Upper lobe of right lung (tissue), 1 donor: ENCODE measurements at regions not wholly inside any gene's neighbourhood (a gene's known extent, or its start where the extent isn't known, plus 50 kb on each side); places are given as distances from the start of the nearest gene placed in this dataset.
"Not testable (repeated sequence)": the region's sequence is repeated elsewhere in the genome, so short reads cannot be mapped to it uniquely, and the experiment has no call there.

Experiments
- ATAC-seq: fragments of 200-7000 bp; cut with Tn5 transposase; one replicate; pipeline ENCODE4 v1.9.1; 2020; ENCODE audit warnings: mild to moderate bottlenecking, moderate library complexity
- DNase-seq: peaks from one replicate; pipeline ENCODE4 v3.0.0-alpha.2; 2020
- H3K27ac ChIP-seq: fragments of 200-600 bp; one replicate; pipeline ENCODE4 v1.8.0; 2022
- H3K27me3 ChIP-seq: fragments of 200-600 bp; one replicate; pipeline ENCODE4 v1.8.0; 2022; ENCODE audit warnings: mild to moderate bottlenecking
- H3K36me3 ChIP-seq: fragments of 200-600 bp; one replicate; pipeline ENCODE4 v1.8.0; 2022
- H3K4me1 ChIP-seq: fragments of 200-600 bp; one replicate; pipeline ENCODE4 v1.8.0; 2022
- H3K4me3 ChIP-seq: fragments of 200-600 bp; one replicate; pipeline ENCODE4 v1.8.0; 2022; ENCODE audit warnings: mild to moderate bottlenecking
- H3K9me3 ChIP-seq: fragments of 200-600 bp; one replicate; pipeline ENCODE4 v1.8.0; 2022
- CTCF ChIP-seq: fragments of 200-600 bp; IDR thresholded peaks from one replicate; pipeline ENCODE4 v1.8.0; 2022; ENCODE audit warnings: antibody characterized with exemption
- intact Hi-C: fragments of 100-400 bp; cut with DNase I; formaldehyde crosslinking; loops from one replicate; pipeline ENCODE4 v1.11.0; 2022
- donor health status: DM: no; HTN: yes; CAD: no; lungs with severe emphysema.

- Histone ChIP-seq H3K9me3 (no peaks in the 10 kb centered on the region), H3K4me3 (no peak overlapping the region), H3K27ac (no peak overlapping the region), H3K36me3 (no peaks in the 10 kb centered on the region), H3K4me1 (peaks cover 8% of the 10 kb centered on the region), H3K27me3 (no peaks in the 10 kb centered on the region)
- TF ChIP-seq CTCF = no peak
- peak; percentile 26 for ATAC-seq
- intact Hi-C loops = no loop called here
- DNase-seq = no peak
These were observed 431.6 kb downstream of the IRX1 start for GRCh38 chr5:4027088-4027734.

- Histone ChIP-seq H3K4me1 (peaks cover 8% of the 10 kb centered on the region), H3K36me3 (no peaks in the 10 kb centered on the region), H3K9me3 (no peaks in the 10 kb centered on the region), H3K4me3 (no peak overlapping the region), H3K27me3 (no peaks in the 10 kb centered on the region), H3K27ac (no peak overlapping the region)
- peak; percentile 88 for ATAC-seq
- no peak for DNase-seq
- TF ChIP-seq CTCF = no peak
- intact Hi-C loops = no loop called here
These were observed 432.8 kb downstream of the IRX1 start for GRCh38 chr5:4028384-4028783.

- H3K4me3 ChIP-seq, intact Hi-C loops, H3K27ac ChIP-seq, ATAC-seq, H3K36me3 ChIP-seq, H3K9me3 ChIP-seq, H3K4me1 ChIP-seq, DNase-seq, H3K27me3 ChIP-seq: not testable (repeated sequence)
These were observed 437.9 kb downstream of the IRX1 start for GRCh38 chr5:4033546-4033945.

GRCh38 chr5:4036861-4037260 lies 441.2 kb downstream of the IRX1 start:
- no peaks in the 10 kb centered on the region for H3K36me3 ChIP-seq
- H3K4me3 ChIP-seq = no peak overlapping the region
- no peaks in the 10 kb centered on the region for H3K4me1 ChIP-seq
- no peak for TF ChIP-seq CTCF
- no peaks in the 10 kb centered on the region for H3K9me3 ChIP-seq
- no peaks in the 10 kb centered on the region for H3K27me3 ChIP-seq
- no peak for DNase-seq
- intact Hi-C loops = no loop called here
- no peak overlapping the region for H3K27ac ChIP-seq
- ATAC-seq = no peak

- Histone ChIP-seq H3K27ac (no peak overlapping the region), H3K4me3 (no peak overlapping the region), H3K36me3 (no peaks in the 10 kb centered on the region), H3K9me3 (no peaks in the 10 kb centered on the region), H3K27me3 (no peaks in the 10 kb centered on the region), H3K4me1 (no peaks in the 10 kb centered on the region)
- ATAC-seq = no peak
- intact Hi-C loops = no loop called here
- DNase-seq = no peak
- TF ChIP-seq CTCF = no peak
These were observed 443.4 kb downstream of the IRX1 start for GRCh38 chr5:4038994-4039393.

- no peak for DNase-seq
- no peaks in the 10 kb centered on the region for H3K27me3 ChIP-seq
- no peaks in the 10 kb centered on the region for H3K9me3 ChIP-seq
- H3K27ac ChIP-seq = peak overlapping the region; percentile 26
- no peak for TF ChIP-seq CTCF
- no peaks in the 10 kb centered on the region for H3K36me3 ChIP-seq
- peak; percentile 50 for ATAC-seq
- intact Hi-C loops = no loop called here
- no peaks in the 10 kb centered on the region for H3K4me1 ChIP-seq
- no peak overlapping the region for H3K4me3 ChIP-seq
These were observed 446.7 kb downstream of the IRX1 start for GRCh38 chr5:4042311-4042710.
